ENCODE measurements at regions not wholly inside any gene's neighbourhood (a gene's known extent, or its start where the extent isn't known, plus 50 kb on each side); places are given as distances from the start of the nearest gene placed in this dataset.

DNA sequence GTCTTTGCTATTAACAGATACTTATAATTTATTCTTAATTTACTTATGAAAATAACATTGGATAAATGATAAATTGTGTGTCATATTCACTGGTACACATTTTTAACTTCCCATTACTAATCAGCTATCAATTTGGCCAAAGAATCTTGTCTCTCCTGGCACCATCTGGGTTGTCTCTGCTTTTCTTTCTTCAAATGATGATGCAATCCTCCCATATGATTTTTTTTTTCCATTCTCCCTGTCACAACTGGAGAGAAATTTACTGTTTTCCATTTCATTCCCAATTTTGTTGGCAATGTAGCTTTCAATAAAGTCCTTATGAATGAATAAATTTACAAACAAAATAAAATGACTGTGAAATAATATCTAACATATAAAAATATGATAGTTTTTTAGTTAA lies 743.7 kb upstream of the EPHA6 start:
- TF ChIP-seq POLR2A (IDR thresholded peaks at IDR 0.05; ENCODE audit: extremely low read depth, insufficient read length): no peak
- TF ChIP-seq, protein P1, sequence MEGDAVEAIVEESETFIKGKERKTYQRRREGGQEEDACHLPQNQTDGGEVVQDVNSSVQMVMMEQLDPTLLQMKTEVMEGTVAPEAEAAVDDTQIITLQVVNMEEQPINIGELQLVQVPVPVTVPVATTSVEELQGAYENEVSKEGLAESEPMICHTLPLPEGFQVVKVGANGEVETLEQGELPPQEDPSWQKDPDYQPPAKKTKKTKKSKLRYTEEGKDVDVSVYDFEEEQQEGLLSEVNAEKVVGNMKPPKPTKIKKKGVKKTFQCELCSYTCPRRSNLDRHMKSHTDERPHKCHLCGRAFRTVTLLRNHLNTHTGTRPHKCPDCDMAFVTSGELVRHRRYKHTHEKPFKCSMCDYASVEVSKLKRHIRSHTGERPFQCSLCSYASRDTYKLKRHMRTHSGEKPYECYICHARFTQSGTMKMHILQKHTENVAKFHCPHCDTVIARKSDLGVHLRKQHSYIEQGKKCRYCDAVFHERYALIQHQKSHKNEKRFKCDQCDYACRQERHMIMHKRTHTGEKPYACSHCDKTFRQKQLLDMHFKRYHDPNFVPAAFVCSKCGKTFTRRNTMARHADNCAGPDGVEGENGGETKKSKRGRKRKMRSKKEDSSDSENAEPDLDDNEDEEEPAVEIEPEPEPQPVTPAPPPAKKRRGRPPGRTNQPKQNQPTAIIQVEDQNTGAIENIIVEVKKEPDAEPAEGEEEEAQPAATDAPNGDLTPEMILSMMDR (IDR thresholded peaks at IDR 0.05; ENCODE audit: low read depth, low read length): no peak
- TF ChIP-seq, protein P2, sequence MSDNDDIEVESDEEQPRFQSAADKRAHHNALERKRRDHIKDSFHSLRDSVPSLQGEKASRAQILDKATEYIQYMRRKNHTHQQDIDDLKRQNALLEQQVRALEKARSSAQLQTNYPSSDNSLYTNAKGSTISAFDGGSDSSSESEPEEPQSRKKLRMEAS (IDR thresholded peaks at IDR 0.05; ENCODE audit: low read depth, low read length): no peak
